ENCODE measurements at regions not wholly inside any gene's neighbourhood (a gene's known extent, or its start where the extent isn't known, plus 50 kb on each side); places are given as distances from the start of the nearest gene placed in this dataset.

GRCh38 chr21:19507682-19508260, 1104.2 kb upstream of the TMPRSS15 start:
- TF ChIP-seq CTCF (IDR thresholded peaks at IDR 0.05 in 2 of 3, conservative IDR thresholded peaks at IDR 0.05 in 1 of 3; ENCODE audit: borderline replicate concordance in 1 of 3, insufficient read depth in 1 of 3, low read depth in 2 of 3, low read length in 2 of 3) (peak in 1 of 3 experiments; percentile 29; a peak in 1 of 6 replicates), ATF3 (IDR thresholded peaks at IDR 0.05) (no peak), SRF (IDR thresholded peaks at IDR 0.05; ENCODE audit: low read depth) (no peak), POLR2AphosphoS5 (IDR thresholded peaks at IDR 0.05; ENCODE audit: low read depth, low read length) (no peak), REST (IDR thresholded peaks at IDR 0.05; ENCODE audit: low read depth) (no peak), YY1 (IDR thresholded peaks at IDR 0.05; ENCODE audit: extremely low read depth, insufficient replicate concordance, low read depth, low read length) (no peak), SIN3A (IDR thresholded peaks at IDR 0.05; ENCODE audit: low read depth) (no peak)
- ChIA-PET RAD21 (ENCODE audit: low non-redundant PET in 1 of 2, low total read pairs in 2 of 2, uncharacterized antibody in 2 of 2, unreplicated experiment in 2 of 2) (no interaction called here), CTCF (no interaction called here), POLR2A (no interaction called here)
- Histone ChIP-seq H3K36me3 (ENCODE audit: control insufficient read depth in 1 of 2, insufficient read depth in 2 of 2, low read length in 2 of 2) (no peaks in the 10 kb centered on the region), H3K9me3 (ENCODE audit: control insufficient read depth in 1 of 2, insufficient read depth in 1 of 2, low read depth in 1 of 2, low read length in 2 of 2) (peaks cover 26 to 30% of the 10 kb centered on the region in 2 experiments; a peak in 2 of 4 replicates), H3K9ac (ENCODE audit: low read length) (no peak overlapping the region), H3K27me3 (ENCODE audit: insufficient read depth, low read length) (no peaks in the 10 kb centered on the region), H2AFZ (ENCODE audit: low read depth, low read length, poor library complexity, severe bottlenecking) (no peak overlapping the region), H3K79me2 (ENCODE audit: insufficient read depth, low read length) (no peaks in the 10 kb centered on the region), H3K4me1 (ENCODE audit: control insufficient read depth in 1 of 2, insufficient read depth in 2 of 2, low read length in 2 of 2) (no peaks in the 10 kb centered on the region), H4K20me1 (ENCODE audit: insufficient read depth) (no peaks in the 10 kb centered on the region), H3K27ac (ENCODE audit: low read depth, low read length) (no peak overlapping the region), H3K9me2 (ENCODE audit: insufficient read depth) (no peaks in the 10 kb centered on the region), H3K4me3 (replicated peaks in 1 of 2; ENCODE audit: low read depth in 1 of 2, low read length in 2 of 2) (no peak overlapping the region), H3K4me2 (ENCODE audit: low read length) (no peak overlapping the region)
- ATAC-seq = no peak
- intact Hi-C loops (cut with micrococcal nuclease) = no loop called here
- BruUV-seq (replicated peaks) = no TSS peak
- no peak for DNase-seq (ENCODE audit: low read depth, low spot score)

Data from HCT116 (cell line).